Panc1 (cell line): ENCODE measurements at regions not wholly inside any gene's neighbourhood (a gene's known extent, or its start where the extent isn't known, plus 50 kb on each side); places are given as distances from the start of the nearest gene placed in this dataset.

ENCODE experiments used
- POLR2AphosphoS5 ChIP-seq: IDR thresholded peaks from 2 replicates; pipeline ENCODE4 v1.6.1; 2012; ENCODE audit warnings: mild to moderate bottlenecking, low read depth, low read length, moderate library complexity
- REST ChIP-seq, 2 experiments: IDR thresholded peaks; 2 replicates each; pipeline ENCODE4 v1.6.1; 2011 to 2012; ENCODE audit warnings: low read depth in 2 of 2, control low read depth in 1 of 2, low read length in 1 of 2, mild to moderate bottlenecking in 1 of 2, moderate library complexity in 1 of 2; ENCODE audit not compliant: insufficient read depth in 1 of 2
- SIN3A ChIP-seq: IDR thresholded peaks from 2 replicates; pipeline ENCODE4 v1.6.1; 2012; ENCODE audit warnings: low read depth, mild to moderate bottlenecking, low read length, moderate library complexity, borderline replicate concordance; ENCODE audit not compliant: insufficient read depth
- TCF7L2 ChIP-seq: IDR thresholded peaks from 2 replicates; pipeline ENCODE4 v1.6.1; 2011; ENCODE audit warnings: mild to moderate bottlenecking, low read depth, low read length, inconsistent platforms
- TF ChIP-seq, protein P1 (sequence below): fragments of 450-650 bp; IDR thresholded peaks from 2 replicates; pipeline ENCODE4 v1.5.1; 2017; ENCODE audit warnings: mild to moderate bottlenecking

DNA sequence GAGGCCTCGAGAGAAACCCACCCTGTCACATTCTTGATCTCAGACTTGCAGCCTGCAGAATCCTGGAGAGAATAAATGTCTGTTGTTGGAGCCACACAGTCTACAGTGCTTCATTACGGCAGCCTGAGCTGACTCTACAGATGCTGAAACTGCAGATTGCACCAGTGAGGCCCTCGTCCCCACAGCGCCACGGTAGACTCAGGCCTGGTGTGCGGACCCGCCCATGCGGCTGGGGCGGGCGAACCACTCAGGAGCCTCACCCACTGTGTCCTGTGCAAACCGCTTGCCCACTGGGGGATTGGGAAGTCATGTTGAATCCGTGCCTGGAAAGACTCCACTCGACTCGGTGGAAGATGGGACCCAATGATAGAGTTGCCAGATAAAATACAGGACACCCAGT is 125.2 kb upstream of the COPS8 start:
- TF ChIP-seq, protein P1, sequence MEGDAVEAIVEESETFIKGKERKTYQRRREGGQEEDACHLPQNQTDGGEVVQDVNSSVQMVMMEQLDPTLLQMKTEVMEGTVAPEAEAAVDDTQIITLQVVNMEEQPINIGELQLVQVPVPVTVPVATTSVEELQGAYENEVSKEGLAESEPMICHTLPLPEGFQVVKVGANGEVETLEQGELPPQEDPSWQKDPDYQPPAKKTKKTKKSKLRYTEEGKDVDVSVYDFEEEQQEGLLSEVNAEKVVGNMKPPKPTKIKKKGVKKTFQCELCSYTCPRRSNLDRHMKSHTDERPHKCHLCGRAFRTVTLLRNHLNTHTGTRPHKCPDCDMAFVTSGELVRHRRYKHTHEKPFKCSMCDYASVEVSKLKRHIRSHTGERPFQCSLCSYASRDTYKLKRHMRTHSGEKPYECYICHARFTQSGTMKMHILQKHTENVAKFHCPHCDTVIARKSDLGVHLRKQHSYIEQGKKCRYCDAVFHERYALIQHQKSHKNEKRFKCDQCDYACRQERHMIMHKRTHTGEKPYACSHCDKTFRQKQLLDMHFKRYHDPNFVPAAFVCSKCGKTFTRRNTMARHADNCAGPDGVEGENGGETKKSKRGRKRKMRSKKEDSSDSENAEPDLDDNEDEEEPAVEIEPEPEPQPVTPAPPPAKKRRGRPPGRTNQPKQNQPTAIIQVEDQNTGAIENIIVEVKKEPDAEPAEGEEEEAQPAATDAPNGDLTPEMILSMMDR = no peak
- TF ChIP-seq TCF7L2 (no peak), POLR2AphosphoS5 (no peak), REST (IDR thresholded peaks at IDR 0.05; ENCODE audit: insufficient read depth in 1 of 2, low read depth in 2 of 2, low read length in 1 of 2) (no peak), SIN3A (no peak)
